NCI-H345 treated with DMSO at 0.1 percent for 48 hours (cell line): ENCODE measurements at regions not wholly inside any gene's neighbourhood (a gene's known extent, or its start where the extent isn't known, plus 50 kb on each side); places are given as distances from the start of the nearest gene placed in this dataset.

ENCODE experiments used
- DNase-seq: peaks from one replicate; lab custom pipeline; 2025; ENCODE audit not compliant: unreplicated experiment; lab: John Stamatoyannopoulos, UW

DNA sequence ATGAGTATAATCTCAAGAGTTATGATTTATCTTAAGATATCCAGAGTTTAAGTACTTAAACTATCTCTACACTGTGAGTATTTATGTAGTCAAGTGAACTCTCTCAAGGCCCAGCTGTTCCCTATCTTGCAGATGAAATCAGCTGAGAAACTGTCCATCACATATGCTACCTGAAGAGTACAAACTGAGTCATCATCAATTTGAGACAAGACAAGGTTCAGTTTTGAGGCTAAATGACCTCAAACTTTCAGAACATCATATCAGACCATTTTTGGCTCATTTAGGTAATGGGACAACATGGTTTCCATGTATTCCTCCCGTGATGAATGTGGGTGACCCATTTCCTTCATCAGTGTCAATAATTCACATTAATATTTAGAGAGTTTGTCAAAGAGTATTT, 53.1 kb upstream of the AUTS2 start:
- DNase-seq = no peak
